GM21447 (cell line): ENCODE measurements at regions not wholly inside any gene's neighbourhood (a gene's known extent, or its start where the extent isn't known, plus 50 kb on each side); places are given as distances from the start of the nearest gene placed in this dataset.

Source experiments
- ATAC-seq: cut with Tn5 transposase; IDR thresholded peaks from one replicate; pipeline ENCODE4 v1.9.1; 2021; ENCODE audit not compliant: unreplicated experiment

- ATAC-seq: no peak
Measured at GRCh38 chr9:88691091-88691490, 156.1 kb downstream of the NXNL2 start.

DNA sequence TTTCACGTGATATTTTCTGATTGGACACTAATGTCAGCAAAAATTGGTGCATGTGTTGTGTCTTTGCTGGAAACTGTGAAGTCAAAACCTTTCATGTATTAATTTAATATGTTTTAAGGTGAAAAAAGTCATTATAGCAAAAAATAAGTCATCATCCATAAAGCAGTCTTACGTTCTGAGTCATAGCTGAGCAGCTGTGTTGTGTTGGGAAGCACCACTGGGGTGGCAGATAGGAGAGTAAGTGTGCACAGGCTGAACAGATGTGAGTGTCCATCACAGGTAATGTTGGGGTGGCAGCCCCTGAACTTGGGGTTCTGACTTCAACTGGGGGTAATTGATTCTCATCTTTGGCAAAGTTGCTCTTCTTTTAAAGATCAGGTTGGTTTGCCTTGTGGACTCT lies 156.8 kb downstream of the NXNL2 start:
- ATAC-seq: no peak

- ATAC-seq: no peak
Measured at GRCh38 chr9:88692827-88693226, 157.8 kb downstream of the NXNL2 start.

DNA sequence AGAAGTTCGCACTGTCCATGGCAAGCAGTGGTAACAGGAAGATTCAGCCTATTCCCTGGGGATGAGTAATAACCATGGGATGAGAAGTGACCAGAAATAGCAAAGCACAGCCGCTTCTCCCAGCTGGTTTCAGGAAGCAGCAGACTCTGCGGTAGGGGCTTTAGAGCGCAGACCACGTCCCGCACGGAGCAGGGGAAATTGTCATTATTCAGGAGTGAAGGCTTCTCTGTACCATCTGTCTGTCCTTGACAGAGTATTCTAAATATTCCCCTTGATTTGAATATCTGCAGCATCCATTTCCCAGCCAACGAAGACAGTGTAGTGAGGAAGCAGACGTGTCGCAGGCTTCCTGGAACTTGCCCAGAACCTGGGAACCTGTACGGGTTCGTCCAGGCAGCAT lies 159.6 kb downstream of the NXNL2 start:
- no peak for ATAC-seq

GRCh38 chr9:88696501-88696900 lies 161.5 kb downstream of the NXNL2 start:
- ATAC-seq: no peak

GRCh38 chr9:88697764-88698432 lies 162.9 kb downstream of the NXNL2 start:
- no peak for ATAC-seq

DNA sequence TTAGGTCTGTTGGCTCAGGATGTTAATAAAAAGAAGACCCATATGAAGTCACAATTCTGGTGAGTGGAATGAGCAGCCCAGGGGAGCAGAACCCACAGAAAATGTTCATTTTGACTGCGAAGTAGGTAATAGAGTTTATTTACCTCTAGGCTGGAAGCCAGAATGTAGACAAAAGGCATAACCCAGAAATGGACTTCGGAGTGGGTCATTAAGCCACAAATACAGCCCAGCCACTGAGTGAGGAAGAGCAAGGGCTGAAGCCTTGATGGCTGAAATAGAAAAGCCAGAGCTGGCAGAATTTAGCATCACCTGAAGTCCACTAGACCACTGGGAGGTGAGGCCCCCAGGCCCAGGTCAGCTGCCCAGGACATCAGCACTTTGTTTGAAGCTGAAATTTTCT lies 168.0 kb downstream of the NXNL2 start:
- no peak for ATAC-seq

DNA sequence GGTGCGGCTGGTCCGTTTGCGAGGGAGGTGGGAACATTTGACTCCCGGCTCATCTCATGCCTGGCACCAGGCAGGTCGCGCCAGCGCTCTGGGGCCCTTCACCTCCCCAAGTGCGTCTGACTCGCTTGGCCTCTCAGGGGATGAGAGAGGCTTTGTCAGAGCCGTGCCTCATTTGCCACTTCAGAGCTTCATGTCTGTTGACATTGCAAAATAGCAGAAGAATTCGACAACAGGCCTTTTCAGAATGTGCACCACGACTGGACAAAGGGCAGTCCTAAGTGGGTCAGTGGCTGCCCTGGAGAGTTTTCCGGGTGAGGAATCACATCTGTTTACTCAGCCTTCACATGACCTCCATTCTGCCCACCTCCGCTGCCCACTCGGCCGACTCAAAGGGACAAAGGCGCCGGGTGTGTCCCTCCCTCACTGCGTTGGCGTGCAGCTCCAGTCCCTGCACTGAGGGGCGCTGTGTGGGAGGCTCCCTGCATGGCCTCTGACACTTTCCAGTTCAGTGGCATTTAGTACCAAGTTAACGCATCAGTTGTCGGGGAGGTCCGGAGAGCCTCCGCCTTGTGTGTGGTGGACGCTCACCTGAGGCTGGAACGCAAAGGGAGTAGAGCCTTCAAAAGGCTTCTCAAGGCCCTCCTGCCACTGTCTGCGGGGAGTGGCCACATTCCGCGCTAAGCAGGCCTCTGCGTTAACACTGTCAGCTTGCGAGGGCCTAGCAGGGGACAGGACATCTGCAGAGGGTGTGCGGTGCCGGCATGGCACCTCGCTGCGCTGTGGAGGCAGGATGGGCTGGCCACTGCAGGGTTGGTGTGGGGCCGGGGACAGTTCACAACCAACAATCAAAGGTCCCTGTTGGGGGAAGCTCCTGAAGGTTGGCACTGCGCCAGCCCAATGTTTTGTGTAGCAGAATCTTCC lies 171.5 kb downstream of the NXNL2 start:
- no peak for ATAC-seq

- ATAC-seq: no peak
Measured at GRCh38 chr9:88710449-88710848, 175.5 kb downstream of the NXNL2 start.

- no peak for ATAC-seq
Measured at GRCh38 chr9:88711719-88712118, 176.7 kb downstream of the NXNL2 start.

GRCh38 chr9:88712484-88712883 lies 177.5 kb downstream of the NXNL2 start:
- no peak for ATAC-seq

DNA sequence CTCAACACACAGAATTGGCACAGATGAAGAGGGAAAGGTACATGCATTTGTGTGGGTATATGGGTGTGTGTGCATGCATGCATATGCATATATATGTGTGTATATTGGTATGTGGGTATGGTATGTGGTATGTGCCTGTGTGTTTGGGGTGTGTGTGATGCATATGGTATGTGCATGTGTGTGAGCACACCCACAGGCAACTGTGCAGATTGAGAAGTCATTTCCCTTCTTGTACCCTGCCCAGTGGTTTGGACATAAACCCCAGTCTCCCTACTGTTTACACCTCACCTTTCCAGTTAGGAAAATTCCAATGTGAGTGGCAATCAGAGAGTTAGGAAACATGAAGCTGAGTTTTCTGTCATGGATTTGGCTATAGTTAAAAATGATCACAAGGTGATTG lies 178.0 kb downstream of the NXNL2 start:
- ATAC-seq: no peak

GRCh38 chr9:88716596-88717290 lies 181.8 kb downstream of the NXNL2 start:
- ATAC-seq: no peak

GRCh38 chr9:88721025-88721424 lies 186.0 kb downstream of the NXNL2 start:
- no peak for ATAC-seq

- no peak for ATAC-seq
Measured at GRCh38 chr9:88721495-88722279, 186.7 kb downstream of the NXNL2 start.

GRCh38 chr9:88722753-88723152 lies 187.8 kb downstream of the NXNL2 start:
- ATAC-seq: no peak

- no peak for ATAC-seq
Measured at GRCh38 chr9:88723751-88724150, 188.8 kb downstream of the NXNL2 start.

DNA sequence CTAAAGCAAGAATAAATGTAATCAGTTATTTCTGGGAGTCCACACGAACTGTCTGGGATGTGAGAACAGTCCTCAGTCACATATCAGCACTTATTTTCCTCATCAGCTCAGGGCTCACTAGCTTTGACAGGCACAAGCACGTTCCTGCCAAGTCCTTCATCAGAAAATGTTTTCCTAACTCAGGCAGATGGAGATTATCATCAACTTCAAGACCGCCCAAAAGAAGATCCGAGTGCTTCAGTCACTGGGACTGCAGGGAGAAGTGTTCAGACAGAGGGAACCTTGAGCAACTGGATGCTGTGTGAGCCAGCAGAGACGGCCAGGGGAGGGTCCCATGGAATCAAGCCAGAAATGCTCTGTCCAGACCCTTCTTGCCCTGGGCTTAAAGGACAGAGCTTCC lies 189.4 kb downstream of the NXNL2 start:
- ATAC-seq: no peak

- no peak for ATAC-seq
Measured at GRCh38 chr9:88725300-88726019, 190.5 kb downstream of the NXNL2 start.

GRCh38 chr9:88726803-88727202 lies 191.8 kb downstream of the NXNL2 start:
- ATAC-seq: no peak
